ENCODE measurements at regions not wholly inside any gene's neighbourhood (a gene's known extent, or its start where the extent isn't known, plus 50 kb on each side); places are given as distances from the start of the nearest gene placed in this dataset.

GRCh38 chr1:209504571-209504970, 78.9 kb upstream of the CAMK1G start:
- DNase-seq (ENCODE audit: low read depth in 2 of 3, low spot score in 2 of 3) = no peak

DNA sequence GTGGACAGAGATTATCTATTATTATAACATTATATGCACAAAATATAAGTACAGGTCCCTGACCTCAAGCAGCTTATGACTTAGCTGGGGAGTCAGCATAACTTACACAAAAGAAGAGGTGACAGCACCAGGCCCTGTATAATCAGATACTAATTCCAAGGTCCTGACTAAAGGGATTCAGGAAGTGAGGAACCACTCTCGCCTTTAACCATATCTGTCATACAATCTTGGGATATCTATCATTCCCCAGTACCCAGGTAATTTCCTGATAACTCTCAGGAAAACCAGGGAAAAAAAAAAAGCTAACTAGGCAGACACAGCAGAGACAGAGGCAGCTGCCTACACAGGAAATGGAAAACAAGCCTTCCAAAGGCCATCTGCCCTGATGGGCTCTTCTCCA, 78.5 kb upstream of the CAMK1G start:
- DNase-seq (ENCODE audit: low read depth in 2 of 3, low spot score in 2 of 3) = no peak

DNA sequence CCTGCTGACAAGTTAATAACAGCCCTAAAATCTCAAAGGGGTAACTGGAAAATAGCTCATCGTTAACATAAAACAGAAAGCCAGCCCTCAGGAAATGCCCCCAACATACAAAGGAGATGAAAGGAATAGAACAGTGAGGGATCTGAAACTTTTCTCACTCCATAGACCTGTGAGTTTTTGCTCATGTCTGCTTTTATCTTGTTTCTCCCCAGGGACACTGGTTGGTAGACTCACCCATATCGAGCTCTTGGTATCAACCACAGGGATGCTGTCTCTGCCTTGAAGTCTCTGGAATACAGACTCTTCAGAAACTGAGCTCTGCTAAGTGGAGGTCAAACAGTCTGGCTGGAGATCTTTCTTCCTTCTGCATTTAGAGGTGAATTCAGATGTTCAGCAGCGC, 77.4 kb upstream of the CAMK1G start:
- no peak for DNase-seq (ENCODE audit: low read depth in 2 of 3, low spot score in 2 of 3)

GRCh38 chr1:209509039-209509438, 74.5 kb upstream of the CAMK1G start:
- no peak for DNase-seq (ENCODE audit: low read depth in 2 of 3, low spot score in 2 of 3)

- no peak for DNase-seq (ENCODE audit: low read depth in 2 of 3, low spot score in 2 of 3)
Observed at GRCh38 chr1:209510063-209510462, 73.5 kb upstream of the CAMK1G start.

- DNase-seq (ENCODE audit: low read depth in 2 of 3, low spot score in 2 of 3) = no peak
Observed at GRCh38 chr1:209511169-209511568, 72.3 kb upstream of the CAMK1G start.

DNA sequence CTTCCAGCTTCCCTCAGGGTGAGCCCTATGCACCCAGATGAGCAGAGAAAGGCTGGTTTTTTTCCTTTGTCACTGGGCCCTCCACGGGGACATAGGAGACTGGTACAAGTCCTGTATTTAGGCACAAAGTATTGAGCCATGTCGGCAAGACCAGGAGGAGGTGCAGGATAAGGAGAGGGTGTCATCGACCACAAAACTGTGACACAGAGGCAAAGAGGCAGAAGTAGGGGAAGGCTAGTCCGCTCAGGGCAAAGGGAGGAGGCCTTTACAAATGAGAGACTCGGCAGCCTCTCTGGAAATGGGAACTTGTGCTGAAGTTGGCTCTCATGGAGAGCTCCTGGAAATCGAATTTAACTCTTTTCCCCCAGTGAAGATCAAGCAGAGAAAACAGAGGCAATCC, 70.7 kb upstream of the CAMK1G start:
- DNase-seq (ENCODE audit: low read depth in 2 of 3, low spot score in 2 of 3) = no peak

GRCh38 chr1:209513226-209513625, 70.3 kb upstream of the CAMK1G start:
- DNase-seq (ENCODE audit: low read depth in 2 of 3, low spot score in 2 of 3) = peak in 2 of 3 donors; percentile 11 to 42

DNA sequence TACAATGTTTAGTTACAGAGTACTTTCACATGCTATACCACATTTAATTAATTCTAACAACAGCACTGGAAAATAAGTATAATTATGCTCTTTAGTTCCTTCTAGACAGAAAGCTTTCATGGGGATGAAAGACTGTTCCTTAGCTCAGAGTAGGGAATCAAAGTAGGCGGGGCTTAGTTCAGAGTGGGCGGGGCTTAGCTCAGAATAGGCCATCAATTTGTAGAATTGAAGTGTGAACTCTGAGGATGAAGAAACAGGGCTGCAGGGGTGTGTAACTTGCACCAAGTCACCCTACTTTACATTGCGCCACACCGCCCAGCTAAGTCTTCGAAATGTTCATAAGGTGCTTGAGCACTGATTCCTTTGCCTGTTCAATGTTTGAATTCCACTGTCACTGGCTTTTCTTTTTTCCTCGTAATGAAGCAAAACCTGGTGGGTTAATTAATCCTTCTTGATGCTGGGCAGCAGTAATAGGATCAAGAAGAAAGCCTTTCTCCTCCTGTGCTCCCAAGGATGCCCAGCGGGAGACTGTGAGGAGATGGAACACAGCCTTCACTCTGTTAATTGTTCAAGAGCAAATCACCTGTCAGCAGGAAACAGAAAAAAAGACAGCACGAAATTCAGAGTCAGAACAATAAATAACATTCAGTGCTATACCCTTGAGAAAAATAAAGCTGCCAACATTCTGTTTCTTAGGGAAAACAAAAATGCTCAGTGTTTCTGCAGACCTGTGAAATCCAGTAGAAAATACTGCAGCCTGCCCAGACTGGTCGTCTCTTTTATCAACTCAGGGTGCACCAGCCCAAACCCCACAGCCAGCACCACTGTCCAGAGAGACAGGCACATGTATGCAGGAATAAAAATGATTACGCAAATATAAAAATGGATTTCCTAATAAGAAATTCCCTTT, 66.5 kb upstream of the CAMK1G start:
- no peak for DNase-seq (ENCODE audit: low read depth in 2 of 3, low spot score in 2 of 3)

DNA sequence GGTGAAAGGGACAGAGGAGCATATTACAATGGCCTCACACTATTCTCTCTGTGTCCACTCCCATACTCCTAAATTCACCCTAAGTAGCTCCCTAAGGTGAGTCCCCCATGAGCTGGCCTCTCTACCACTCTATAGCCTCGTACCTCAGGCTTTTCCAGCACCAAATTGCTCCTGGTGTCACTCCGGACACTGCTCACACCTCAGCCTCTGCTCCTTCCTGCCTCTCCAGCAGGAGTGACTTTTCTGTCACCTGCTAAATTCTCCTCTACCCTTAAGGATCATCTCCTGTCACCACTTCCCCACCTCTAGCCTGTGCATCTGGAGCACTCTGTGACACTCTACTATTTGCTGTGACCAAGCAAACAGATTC, 65.8 kb upstream of the CAMK1G start:
- DNase-seq (ENCODE audit: low read depth in 2 of 3, low spot score in 2 of 3) = no peak

DNA sequence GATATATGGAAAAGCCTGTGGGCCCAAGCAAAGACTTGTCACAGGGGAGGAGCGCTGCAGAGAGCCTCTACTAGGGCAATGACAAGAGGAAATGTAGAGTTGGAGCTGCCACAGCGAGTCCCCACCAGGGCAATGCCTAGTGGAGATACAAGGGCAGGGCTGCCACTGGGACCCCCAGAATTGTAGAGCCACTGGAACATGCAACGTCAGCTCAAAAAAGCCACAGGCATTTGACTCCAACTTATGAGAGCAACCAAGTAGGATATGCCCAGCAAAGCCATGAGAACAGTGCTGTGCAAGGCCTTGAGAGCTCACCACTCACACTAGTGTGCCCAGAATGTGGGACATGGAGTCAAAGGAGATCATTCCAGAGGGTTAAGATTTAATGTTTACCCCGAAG, 63.7 kb upstream of the CAMK1G start:
- DNase-seq (ENCODE audit: low read depth in 2 of 3, low spot score in 2 of 3) = no peak

GRCh38 chr1:209522826-209523225, 60.7 kb upstream of the CAMK1G start:
- DNase-seq (ENCODE audit: low read depth in 2 of 3, low spot score in 2 of 3) = no peak

DNA sequence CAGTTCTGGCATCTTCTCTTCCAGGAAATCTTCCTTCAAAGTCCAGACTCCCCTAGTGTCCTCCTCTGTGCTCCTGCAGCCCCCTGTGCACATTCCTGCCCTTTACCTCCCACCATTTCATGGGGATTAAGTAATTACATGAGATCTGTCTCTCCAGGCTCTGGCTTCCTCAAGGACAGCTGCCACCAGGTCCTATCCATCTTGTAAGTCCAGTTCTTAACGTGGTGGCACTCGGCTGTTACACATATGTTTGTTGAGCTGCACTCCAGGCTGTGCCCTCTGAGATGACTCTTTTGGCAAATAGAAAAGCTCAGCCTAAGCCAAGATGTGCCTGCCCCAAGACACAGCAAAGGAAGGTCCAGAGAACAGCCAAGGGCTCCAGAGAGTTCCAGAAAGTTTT, 57.4 kb upstream of the CAMK1G start:
- no peak for DNase-seq (ENCODE audit: low read depth in 2 of 3, low spot score in 2 of 3)

DNA sequence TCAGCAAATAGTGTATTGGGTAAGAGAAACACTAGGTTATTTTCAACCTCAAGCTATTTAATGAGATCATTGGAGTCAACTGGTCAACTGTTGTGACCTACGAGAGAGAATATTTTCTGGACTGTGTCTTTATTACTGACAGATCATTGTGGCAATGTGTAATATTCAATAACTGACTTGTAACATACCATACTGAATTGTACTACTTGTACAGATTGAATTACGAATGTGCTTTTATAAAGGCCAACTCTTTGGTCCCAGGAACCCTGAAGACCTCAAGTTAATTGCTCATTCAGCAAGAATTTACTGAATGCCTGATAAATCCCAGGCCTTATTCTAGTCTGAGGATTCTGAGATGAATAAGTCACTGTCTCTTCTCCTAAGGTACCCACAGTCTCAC, 56.1 kb upstream of the CAMK1G start:
- DNase-seq (ENCODE audit: low read depth in 2 of 3, low spot score in 2 of 3) = no peak

GRCh38 chr1:209527993-209528717, 55.4 kb upstream of the CAMK1G start:
- no peak for DNase-seq (ENCODE audit: low read depth in 2 of 3, low spot score in 2 of 3)

- no peak for DNase-seq (ENCODE audit: low read depth in 2 of 3, low spot score in 2 of 3)
Observed at GRCh38 chr1:209529233-209529632, 54.3 kb upstream of the CAMK1G start.

GRCh38 chr1:209531006-209531405, 52.5 kb upstream of the CAMK1G start:
- no peak for DNase-seq (ENCODE audit: low read depth in 2 of 3, low spot score in 2 of 3)

- no peak for DNase-seq (ENCODE audit: low read depth in 2 of 3, low spot score in 2 of 3)
Observed at GRCh38 chr1:209531549-209531948, 52.0 kb upstream of the CAMK1G start.
